ENCODE measurements at regions not wholly inside any gene's neighbourhood (a gene's known extent, or its start where the extent isn't known, plus 50 kb on each side); places are given as distances from the start of the nearest gene placed in this dataset.

GRCh38 chr10:111833251-111833650, 350.3 kb downstream of the GPAM start:
- Histone ChIP-seq H3K4me1 (ENCODE audit: low read depth) (no peaks in the 10 kb centered on the region), H3K9me3 (no peaks in the 10 kb centered on the region), H3K4me3 (no peak overlapping the region), H3K36me3 (ENCODE audit: low read depth) (no peaks in the 10 kb centered on the region)
- TF ChIP-seq CTCF (IDR thresholded peaks at IDR 0.05), result no peak
- intact Hi-C loops (cut with DNase I, micrococcal nuclease), result no loop called here
- no peak for DNase-seq
- ATAC-seq, result no peak

GRCh38 chr10:111835574-111835973, 348.0 kb downstream of the GPAM start:
- ATAC-seq, result no peak
- no peaks in the 10 kb centered on the region for H3K9me3 ChIP-seq
- no peaks in the 10 kb centered on the region for H3K36me3 ChIP-seq (ENCODE audit: low read depth)
- H3K4me1 ChIP-seq (ENCODE audit: low read depth), result no peaks in the 10 kb centered on the region
- TF ChIP-seq CTCF (IDR thresholded peaks at IDR 0.05), result no peak
- peak in 1 of 3 donors; percentile 2 for DNase-seq
- H3K4me3 ChIP-seq, result no peak overlapping the region
- intact Hi-C loops (cut with DNase I, micrococcal nuclease), result no loop called here

- ATAC-seq (no peak), DNase-seq (no peak)
- Histone ChIP-seq H3K4me1 (ENCODE audit: low read depth) (no peaks in the 10 kb centered on the region), H3K36me3 (ENCODE audit: low read depth) (no peaks in the 10 kb centered on the region), H3K9me3 (no peaks in the 10 kb centered on the region), H3K4me3 (no peak overlapping the region)
- intact Hi-C loops (cut with DNase I, micrococcal nuclease), result no loop called here
- TF ChIP-seq CTCF (IDR thresholded peaks at IDR 0.05), result no peak
Observed at GRCh38 chr10:111836064-111836463, 347.5 kb downstream of the GPAM start.

- DNase-seq (no peak), ATAC-seq (no peak)
- no peaks in the 10 kb centered on the region for H3K9me3 ChIP-seq
- H3K4me1 ChIP-seq (ENCODE audit: low read depth), result no peaks in the 10 kb centered on the region
- no peak overlapping the region for H3K4me3 ChIP-seq
- TF ChIP-seq CTCF (IDR thresholded peaks at IDR 0.05), result no peak
- intact Hi-C loops (cut with DNase I, micrococcal nuclease), result no loop called here
- no peaks in the 10 kb centered on the region for H3K36me3 ChIP-seq (ENCODE audit: low read depth)
Observed at GRCh38 chr10:111836571-111836970, 347.0 kb downstream of the GPAM start.

GRCh38 chr10:111837086-111837485, 346.5 kb downstream of the GPAM start:
- no peak for ATAC-seq
- Histone ChIP-seq H3K4me3 (no peak overlapping the region), H3K36me3 (ENCODE audit: low read depth) (no peaks in the 10 kb centered on the region), H3K4me1 (ENCODE audit: low read depth) (no peaks in the 10 kb centered on the region), H3K9me3 (no peaks in the 10 kb centered on the region)
- no peak for DNase-seq
- no peak for TF ChIP-seq CTCF (IDR thresholded peaks at IDR 0.05)
- intact Hi-C loops (cut with DNase I, micrococcal nuclease), result no loop called here

- DNase-seq (no peak), ATAC-seq (no peak)
- intact Hi-C loops (cut with DNase I, micrococcal nuclease), result no loop called here
- H3K4me1 ChIP-seq (ENCODE audit: low read depth), result no peaks in the 10 kb centered on the region
- no peak for TF ChIP-seq CTCF (IDR thresholded peaks at IDR 0.05)
- no peak overlapping the region for H3K4me3 ChIP-seq
- H3K9me3 ChIP-seq, result no peaks in the 10 kb centered on the region
- H3K36me3 ChIP-seq (ENCODE audit: low read depth), result no peaks in the 10 kb centered on the region
Observed at GRCh38 chr10:111837985-111838384, 345.6 kb downstream of the GPAM start.

All from mucosa of descending colon (tissue), 3 donors.